PC-3 (cell line): ENCODE measurements at regions not wholly inside any gene's neighbourhood (a gene's known extent, or its start where the extent isn't known, plus 50 kb on each side); places are given as distances from the start of the nearest gene placed in this dataset.

Experiments
- ATAC-seq: fragments of 200-7000 bp; cut with Tn5 transposase; 2 replicates; pipeline ENCODE4 v1.9.1; 2020; ENCODE audit warnings: mild to moderate bottlenecking, moderate library complexity
- BruUV-seq: library from RNA; stranded (reverse); fragments of 400-500 nt; replicated peaks from 2 replicates; lab custom pipeline; 2021; lab: Mats Ljungman, UMichigan
- CTCF ChIA-PET: fragments of 300-600 bp; sonication (Branson Sonifier 250); formaldehyde crosslinking; loops from one replicate; lab custom pipeline; 2022; ENCODE audit warnings: antibody characterized with exemption; lab: Charles Lee
- POLR2A ChIA-PET: fragments of 300-600 bp; sonication (Branson Sonifier 250); formaldehyde crosslinking; loops from one replicate; lab custom pipeline; 2022; ENCODE audit warnings: antibody characterized with exemption; ENCODE audit not compliant: unreplicated experiment; lab: Charles Lee
- DNase-seq: peaks from one replicate; pipeline ENCODE4 v3.0.0-alpha.2; 2015
- H2AFZ ChIP-seq: fragments of 300-600 bp; sonication (generic); 2 replicates; pipeline ENCODE4 v1.6.0; 2016; ENCODE audit warnings: antibody characterized with exemption, low read length
- H3F3A ChIP-seq: fragments of 300-600 bp; sonication (generic); one replicate; pipeline ENCODE4 v1.6.0; 2017; ENCODE audit warnings: antibody characterized with exemption, low read length, control low read depth, mild to moderate bottlenecking; ENCODE audit not compliant: unreplicated experiment
- H3K27ac ChIP-seq: fragments of 300-600 bp; sonication (generic); 2 replicates; pipeline ENCODE4 v1.5.1; 2016; ENCODE audit warnings: mild to moderate bottlenecking, low read length
- H3K27me3 ChIP-seq: fragments of 300-600 bp; sonication (generic); 2 replicates; pipeline ENCODE4 v1.6.1; 2016; ENCODE audit warnings: low read length, mixed read lengths
- H3K36me3 ChIP-seq: fragments of 300-600 bp; sonication (generic); 2 replicates; pipeline ENCODE4 v1.6.1; 2016; ENCODE audit warnings: low read depth, mixed run types, low read length, mixed read lengths
- H3K4me1 ChIP-seq: fragments of 300-600 bp; sonication (generic); 2 replicates; pipeline ENCODE4 v1.5.1; 2016; ENCODE audit warnings: low read length; ENCODE audit not compliant: insufficient read depth
- H3K4me2 ChIP-seq: fragments of 300-600 bp; sonication (generic); 2 replicates; pipeline ENCODE4 v1.6.0; 2016; ENCODE audit warnings: low read length
- H3K4me3 ChIP-seq: fragments of 300-600 bp; sonication (generic); 2 replicates; pipeline ENCODE4 v1.5.1; 2016; ENCODE audit warnings: mild to moderate bottlenecking, low read length, mixed read lengths
- H3K79me2 ChIP-seq: fragments of 300-600 bp; sonication (generic); 2 replicates; pipeline ENCODE4 v1.6.1; 2017; ENCODE audit warnings: low read length, mixed read lengths
- H3K9ac ChIP-seq: fragments of 300-600 bp; sonication (generic); 2 replicates; pipeline ENCODE4 v1.6.0; 2016; ENCODE audit warnings: mild to moderate bottlenecking, low read length
- H3K9me2 ChIP-seq: fragments of 300-600 bp; sonication (generic); replicated peaks from 2 replicates; pipeline ENCODE4 v1.6.1; 2016; ENCODE audit warnings: mixed run types, low read length, mixed read lengths
- H3K9me3 ChIP-seq: fragments of 300-600 bp; sonication (generic); 2 replicates; pipeline ENCODE4 v1.6.1; 2016; ENCODE audit warnings: low read length, mixed read lengths
- H4K20me1 ChIP-seq: fragments of 300-600 bp; sonication (generic); 2 replicates; pipeline ENCODE4 v1.6.1; 2016; ENCODE audit warnings: low read length, mixed read lengths
- EZH2 ChIP-seq: fragments of 300-600 bp; sonication (generic); IDR thresholded peaks from one replicate; pipeline ENCODE4 v1.6.1; 2017; ENCODE audit warnings: antibody characterized with exemption, mild to moderate bottlenecking, low read length; ENCODE audit not compliant: unreplicated experiment
- EZH2phosphoT487 ChIP-seq: fragments of 300-600 bp; sonication (generic); IDR thresholded peaks from 2 replicates; pipeline ENCODE4 v1.6.1; 2018; ENCODE audit warnings: mild to moderate bottlenecking, antibody characterized with exemption, low read length, borderline replicate concordance
- intact Hi-C: fragments of 100-400 bp; cut with micrococcal nuclease; formaldehyde crosslinking; loops from 2 replicates; pipeline ENCODE4 v1.9.0; 2023
- TF ChIP-seq, protein P1 (sequence below): fragments of 300-600 bp; sonication (generic); conservative IDR thresholded peaks from 2 replicates; pipeline ENCODE4 v1.5.1; 2017; ENCODE audit warnings: antibody characterized with exemption, low read depth, mild to moderate bottlenecking, low read length

- no peak for ATAC-seq
- Histone ChIP-seq H3K9ac (no peak overlapping the region), H4K20me1 (no peaks in the 10 kb centered on the region), H3K79me2 (no peaks in the 10 kb centered on the region), H3K4me2 (no peak overlapping the region), H3K4me3 (no peak overlapping the region), H3K36me3 (no peaks in the 10 kb centered on the region), H3K27me3 (no peaks in the 10 kb centered on the region), H3K9me3 (no peaks in the 10 kb centered on the region), H3K9me2 (no peaks in the 10 kb centered on the region), H2AFZ (no peak overlapping the region), H3K4me1 (no peaks in the 10 kb centered on the region), H3K27ac (no peak overlapping the region), H3F3A (no peaks in the 10 kb centered on the region)
- TF ChIP-seq, protein P1, sequence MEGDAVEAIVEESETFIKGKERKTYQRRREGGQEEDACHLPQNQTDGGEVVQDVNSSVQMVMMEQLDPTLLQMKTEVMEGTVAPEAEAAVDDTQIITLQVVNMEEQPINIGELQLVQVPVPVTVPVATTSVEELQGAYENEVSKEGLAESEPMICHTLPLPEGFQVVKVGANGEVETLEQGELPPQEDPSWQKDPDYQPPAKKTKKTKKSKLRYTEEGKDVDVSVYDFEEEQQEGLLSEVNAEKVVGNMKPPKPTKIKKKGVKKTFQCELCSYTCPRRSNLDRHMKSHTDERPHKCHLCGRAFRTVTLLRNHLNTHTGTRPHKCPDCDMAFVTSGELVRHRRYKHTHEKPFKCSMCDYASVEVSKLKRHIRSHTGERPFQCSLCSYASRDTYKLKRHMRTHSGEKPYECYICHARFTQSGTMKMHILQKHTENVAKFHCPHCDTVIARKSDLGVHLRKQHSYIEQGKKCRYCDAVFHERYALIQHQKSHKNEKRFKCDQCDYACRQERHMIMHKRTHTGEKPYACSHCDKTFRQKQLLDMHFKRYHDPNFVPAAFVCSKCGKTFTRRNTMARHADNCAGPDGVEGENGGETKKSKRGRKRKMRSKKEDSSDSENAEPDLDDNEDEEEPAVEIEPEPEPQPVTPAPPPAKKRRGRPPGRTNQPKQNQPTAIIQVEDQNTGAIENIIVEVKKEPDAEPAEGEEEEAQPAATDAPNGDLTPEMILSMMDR, result no peak
- TF ChIP-seq EZH2 (no peak), EZH2phosphoT487 (no peak)
- no peak for DNase-seq
- no TSS peak for BruUV-seq
- CTCF ChIA-PET, result no interaction called here
- POLR2A ChIA-PET, result no interaction called here
- intact Hi-C loops, result no loop called here
These were observed 338.1 kb upstream of the TGFBR2 start for GRCh38 chr3:30268288-30268687.

DNA sequence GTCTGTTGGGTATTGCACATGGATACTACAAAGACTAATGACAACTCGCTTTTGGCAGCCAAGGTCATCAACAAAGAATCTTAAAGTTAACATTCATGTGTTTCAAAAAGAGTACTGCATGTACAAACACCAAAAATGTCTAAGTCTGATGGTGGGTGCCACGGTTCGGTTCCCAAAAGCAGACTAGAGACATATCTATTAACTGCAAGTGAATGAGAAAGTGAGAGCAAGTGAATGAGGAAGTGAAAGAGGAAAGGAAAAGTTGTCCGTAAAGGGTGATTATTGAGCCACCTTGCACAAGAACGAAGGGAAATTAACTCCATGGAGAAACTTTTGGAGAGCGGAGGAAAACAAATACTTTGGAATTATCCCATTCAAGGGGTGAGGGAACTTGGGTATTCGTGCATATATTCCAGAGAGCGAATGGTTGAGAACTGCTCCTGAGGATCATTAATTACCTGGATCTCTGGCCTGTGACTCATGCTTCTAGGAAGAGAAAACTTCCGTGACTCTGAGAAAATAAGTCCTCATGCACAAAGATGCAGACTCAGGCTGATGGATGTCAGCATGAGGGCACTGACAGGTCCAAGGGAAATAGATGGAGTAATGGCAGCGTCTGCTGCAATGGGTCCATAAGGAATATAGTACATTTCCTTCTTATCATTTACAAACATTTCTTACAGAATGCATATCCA is 336.5 kb upstream of the TGFBR2 start:
- H3K27ac ChIP-seq, result no peak overlapping the region
- no peaks in the 10 kb centered on the region for H3F3A ChIP-seq
- TF ChIP-seq EZH2 (no peak), EZH2phosphoT487 (no peak)
- TF ChIP-seq, protein P1, result no peak
- no peaks in the 10 kb centered on the region for H3K9me2 ChIP-seq
- no peak overlapping the region for H3K4me3 ChIP-seq
- no peaks in the 10 kb centered on the region for H3K36me3 ChIP-seq
- ChIA-PET POLR2A (no interaction called here), CTCF (no interaction called here)
- H4K20me1 ChIP-seq, result no peaks in the 10 kb centered on the region
- no peak for DNase-seq
- no peaks in the 10 kb centered on the region for H3K27me3 ChIP-seq
- no peak overlapping the region for H3K4me2 ChIP-seq
- intact Hi-C loops, result no loop called here
- H3K9ac ChIP-seq, result no peak overlapping the region
- H3K4me1 ChIP-seq, result no peaks in the 10 kb centered on the region
- no peaks in the 10 kb centered on the region for H3K79me2 ChIP-seq
- ATAC-seq, result no peak
- BruUV-seq, result no TSS peak
- no peak overlapping the region for H2AFZ ChIP-seq
- no peaks in the 10 kb centered on the region for H3K9me3 ChIP-seq

GRCh38 chr3:30271781-30272180 is 334.6 kb upstream of the TGFBR2 start:
- no peaks in the 10 kb centered on the region for H3K27me3 ChIP-seq
- ATAC-seq (no peak), DNase-seq (no peak)
- H4K20me1 ChIP-seq, result no peaks in the 10 kb centered on the region
- H3K27ac ChIP-seq, result no peak overlapping the region
- no peak overlapping the region for H2AFZ ChIP-seq
- TF ChIP-seq, protein P1, result no peak
- TF ChIP-seq EZH2phosphoT487, result no peak
- TF ChIP-seq EZH2, result no peak
- intact Hi-C loops, result no loop called here
- no peaks in the 10 kb centered on the region for H3K9me2 ChIP-seq
- no peaks in the 10 kb centered on the region for H3F3A ChIP-seq
- no peaks in the 10 kb centered on the region for H3K4me1 ChIP-seq
- H3K4me3 ChIP-seq, result no peak overlapping the region
- POLR2A ChIA-PET, result no interaction called here
- no peaks in the 10 kb centered on the region for H3K36me3 ChIP-seq
- H3K4me2 ChIP-seq, result no peak overlapping the region
- CTCF ChIA-PET, result no interaction called here
- no TSS peak for BruUV-seq
- H3K79me2 ChIP-seq, result no peaks in the 10 kb centered on the region
- no peak overlapping the region for H3K9ac ChIP-seq
- H3K9me3 ChIP-seq, result no peaks in the 10 kb centered on the region; the same call in 1 of the 2 replicates
